SIG-M5 treated with dmso at 0.1 percent for 504 hours (cell line): ENCODE measurements at regions not wholly inside any gene's neighbourhood (a gene's known extent, or its start where the extent isn't known, plus 50 kb on each side); places are given as distances from the start of the nearest gene placed in this dataset.

ENCODE experiments used
- DNase-seq: peaks from one replicate; lab custom pipeline; 2025; ENCODE audit not compliant: unreplicated experiment; lab: John Stamatoyannopoulos, UW

DNA sequence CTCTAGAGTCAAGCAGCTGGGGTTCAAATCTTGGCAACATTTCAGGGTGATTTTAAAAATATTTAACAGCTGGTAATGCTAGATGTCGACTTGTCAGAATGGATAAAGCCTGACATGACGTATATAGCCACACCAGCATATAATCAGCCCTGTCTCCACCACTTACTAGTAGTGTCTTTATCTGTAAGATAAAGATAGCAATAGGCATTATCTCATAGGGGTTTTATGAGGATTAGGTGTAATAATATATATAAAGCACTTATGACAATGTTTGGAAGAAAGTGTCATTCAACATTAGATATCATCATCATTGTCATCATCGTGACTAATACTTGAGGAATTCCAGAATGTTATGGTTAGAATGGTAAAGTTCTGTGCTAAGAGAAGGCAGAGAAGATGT lies 369.0 kb upstream of the CWC22 start:
- DNase-seq: no peak

DNA sequence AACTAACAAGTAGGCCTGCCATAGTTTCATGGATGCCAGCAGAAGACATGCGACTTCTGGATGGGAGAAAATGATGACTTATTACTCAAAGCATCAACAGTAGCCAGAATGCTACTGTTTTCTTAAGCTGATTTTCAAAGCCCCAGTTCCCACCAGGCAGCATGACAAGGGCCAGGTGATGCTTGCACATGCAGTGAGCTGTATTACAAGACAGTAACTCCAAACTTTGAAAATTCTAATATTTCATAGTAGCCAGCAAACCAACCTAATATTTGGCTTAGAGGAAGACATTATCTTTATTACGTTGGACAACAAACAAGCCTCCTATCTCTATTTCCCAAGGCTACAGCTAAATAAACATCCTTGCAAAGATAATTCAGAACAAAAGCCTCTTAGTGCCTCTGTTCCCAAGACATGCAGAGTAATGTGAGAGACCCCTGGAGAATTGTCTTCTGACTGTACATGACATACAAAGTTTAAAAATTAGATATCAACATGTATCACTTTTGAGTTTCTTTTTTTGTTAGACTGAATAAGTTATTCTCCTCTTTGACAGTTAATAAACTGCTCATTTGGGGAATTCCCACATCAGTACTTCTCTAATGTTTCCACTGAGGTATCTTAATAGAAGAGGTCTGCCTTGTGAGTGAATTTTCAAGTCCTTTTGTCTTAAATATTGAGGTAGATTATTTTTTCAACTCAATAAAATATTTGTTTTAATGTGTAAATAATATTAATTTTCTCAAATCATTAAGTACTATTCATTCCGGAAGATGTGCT lies 367.6 kb upstream of the CWC22 start:
- no peak for DNase-seq

DNA sequence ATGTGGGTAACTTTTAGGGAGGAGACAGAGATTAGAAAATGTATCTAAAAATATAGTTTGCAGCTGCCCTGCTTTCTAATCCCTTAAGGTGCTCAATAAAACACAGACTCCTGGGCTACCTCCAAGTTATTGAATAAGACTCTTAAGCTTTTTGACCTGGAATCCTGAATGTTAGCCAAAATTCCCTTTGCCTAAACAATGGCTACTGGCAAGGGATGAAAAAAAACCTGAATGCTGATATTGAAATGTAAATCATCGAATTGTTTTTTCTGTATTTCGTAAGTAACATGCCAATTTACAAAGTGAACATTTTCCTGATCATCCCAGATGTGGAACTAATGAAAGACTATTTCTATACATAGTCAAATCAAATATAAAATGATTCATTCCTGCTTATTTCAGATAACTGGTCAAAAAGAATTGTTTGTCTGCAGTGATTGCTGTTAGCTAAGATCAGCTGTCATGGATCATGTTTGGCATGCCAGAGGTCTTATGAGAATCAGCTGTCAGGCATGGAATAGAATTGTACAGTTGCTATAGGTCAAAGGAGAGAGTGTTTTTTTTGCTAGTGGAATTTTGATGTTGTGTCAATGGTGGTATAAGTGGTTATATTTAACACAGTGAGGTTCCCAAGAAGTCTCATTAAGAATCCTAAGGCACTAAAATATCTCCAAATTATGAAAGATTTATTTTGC lies 363.6 kb upstream of the CWC22 start:
- DNase-seq: no peak

DNA sequence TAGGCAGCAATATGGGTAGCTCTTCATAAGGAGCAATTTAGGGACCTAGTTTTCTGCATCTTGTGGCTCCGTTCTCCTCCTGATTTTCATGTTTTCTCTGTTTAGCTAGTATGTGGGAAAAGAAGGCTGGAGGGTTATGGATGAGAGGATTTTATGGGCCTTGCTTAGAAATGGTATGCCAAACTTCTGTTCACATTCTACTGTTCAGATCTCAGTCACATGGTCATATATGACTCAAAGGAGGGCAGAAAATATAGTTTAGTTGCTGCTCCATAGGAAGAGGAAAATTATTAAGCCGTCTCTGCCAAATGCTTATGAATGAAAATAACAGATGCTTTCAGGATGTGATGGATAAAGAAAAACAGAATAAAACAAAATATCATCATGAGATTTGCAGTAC lies 361.8 kb upstream of the CWC22 start:
- no peak for DNase-seq

DNA sequence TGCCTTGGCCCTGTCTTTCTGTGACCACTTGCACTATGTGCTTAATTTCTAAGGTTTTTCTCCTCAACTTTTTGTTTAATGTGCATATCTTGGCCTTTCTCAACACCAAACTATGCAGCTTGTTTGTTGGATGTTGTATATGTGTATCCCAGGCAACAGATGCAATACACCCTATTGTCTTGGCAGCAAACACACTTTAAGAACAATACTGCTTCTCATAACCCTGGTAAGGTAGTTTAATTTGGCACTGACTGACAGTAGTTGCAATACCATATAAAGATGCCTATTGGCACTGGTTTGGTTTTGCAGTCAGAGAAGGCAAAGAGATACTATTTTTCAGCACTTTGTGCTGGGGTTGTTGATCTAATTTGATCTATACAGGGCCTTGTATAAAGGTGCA lies 360.7 kb upstream of the CWC22 start:
- no peak for DNase-seq

DNA sequence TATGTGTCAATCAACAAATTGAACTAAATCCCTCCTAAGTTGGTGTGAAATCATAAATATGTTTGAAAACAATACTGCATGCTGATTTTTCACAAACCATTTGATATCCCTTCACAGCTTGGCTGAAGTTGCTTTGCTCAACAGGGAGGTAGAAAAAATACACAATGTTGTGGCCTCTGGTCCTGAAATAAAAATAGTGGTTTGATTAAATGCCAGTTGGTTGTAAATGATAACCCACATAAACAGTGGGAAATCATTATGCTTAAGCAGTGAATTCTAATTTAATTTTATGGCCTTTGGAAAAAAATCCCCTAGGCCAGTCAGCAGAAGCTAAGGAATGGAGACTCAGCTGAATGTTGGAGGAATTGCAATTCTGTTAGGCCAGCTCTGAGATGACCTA lies 359.4 kb upstream of the CWC22 start:
- no peak for DNase-seq

DNA sequence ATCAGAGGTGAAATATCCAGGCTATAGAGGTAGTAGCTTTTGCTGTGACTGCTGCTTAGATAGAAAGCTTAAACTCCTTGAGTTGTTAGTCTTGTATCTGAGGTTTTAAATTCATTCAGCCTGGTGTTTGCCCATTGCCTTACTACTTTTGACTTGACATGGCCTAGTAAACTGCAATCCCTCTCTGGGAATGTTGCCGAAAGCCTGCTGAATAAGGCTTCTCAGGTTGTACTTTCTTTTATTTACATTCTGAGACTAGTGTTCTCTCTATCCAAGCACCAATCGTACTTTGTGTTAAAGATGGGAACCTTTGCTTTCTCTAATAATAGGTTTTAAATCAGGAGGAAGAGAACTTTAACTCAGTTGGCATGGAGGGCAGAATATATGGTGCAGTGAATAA lies 357.6 kb upstream of the CWC22 start:
- no peak for DNase-seq

DNA sequence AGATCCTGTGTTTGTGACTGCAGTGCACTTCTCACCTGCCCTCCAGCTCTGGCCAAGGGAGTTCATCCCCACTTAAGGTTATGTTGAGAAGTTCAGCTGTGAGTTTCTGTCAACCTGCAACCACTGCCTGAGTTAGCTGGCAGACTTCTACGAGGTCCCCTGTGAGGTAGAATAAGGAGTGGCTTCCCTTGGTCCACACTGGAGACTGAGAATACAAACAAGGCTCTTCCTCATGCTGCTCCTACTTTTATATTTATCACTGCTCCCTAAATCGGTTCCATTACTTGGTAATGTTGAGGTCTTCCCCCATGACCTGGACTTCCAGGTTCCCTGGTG lies 353.2 kb upstream of the CWC22 start:
- no peak for DNase-seq

DNA sequence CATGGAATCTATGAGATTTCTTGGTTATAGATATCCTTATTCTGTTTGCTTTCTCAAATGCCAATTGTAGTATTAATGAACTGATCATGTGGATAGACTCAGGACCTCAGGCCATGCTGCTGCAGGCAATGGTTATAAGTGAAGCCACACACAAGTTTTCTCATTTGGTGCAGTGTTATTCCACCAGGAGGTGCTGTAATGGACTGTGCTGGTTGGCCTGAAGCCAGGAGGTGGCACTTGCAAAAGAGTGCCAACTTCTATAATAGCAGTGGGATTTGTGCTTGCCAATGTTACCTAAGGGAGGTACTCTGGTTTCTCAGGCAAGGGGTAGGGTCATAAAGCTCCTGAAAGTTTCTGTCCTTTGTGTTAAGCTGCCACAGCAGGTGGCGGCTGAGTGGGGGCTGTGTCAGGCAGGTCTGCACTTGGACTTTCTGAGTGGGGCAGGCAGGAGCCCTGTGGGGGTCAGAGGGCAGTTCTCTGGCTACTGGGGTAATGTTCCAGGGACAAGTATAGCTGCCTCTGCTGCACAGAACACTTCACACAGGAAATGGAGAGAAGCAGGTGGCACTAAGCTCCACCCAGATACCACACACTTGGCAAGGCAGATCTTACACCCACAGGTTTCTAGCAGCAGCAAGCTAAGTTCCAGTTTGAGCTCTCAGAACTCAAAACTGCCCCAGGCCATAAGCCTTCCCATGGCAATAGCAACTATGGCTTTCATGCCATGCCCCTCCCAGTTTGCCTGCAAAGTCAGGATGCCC lies 352.6 kb upstream of the CWC22 start:
- no peak for DNase-seq

DNA sequence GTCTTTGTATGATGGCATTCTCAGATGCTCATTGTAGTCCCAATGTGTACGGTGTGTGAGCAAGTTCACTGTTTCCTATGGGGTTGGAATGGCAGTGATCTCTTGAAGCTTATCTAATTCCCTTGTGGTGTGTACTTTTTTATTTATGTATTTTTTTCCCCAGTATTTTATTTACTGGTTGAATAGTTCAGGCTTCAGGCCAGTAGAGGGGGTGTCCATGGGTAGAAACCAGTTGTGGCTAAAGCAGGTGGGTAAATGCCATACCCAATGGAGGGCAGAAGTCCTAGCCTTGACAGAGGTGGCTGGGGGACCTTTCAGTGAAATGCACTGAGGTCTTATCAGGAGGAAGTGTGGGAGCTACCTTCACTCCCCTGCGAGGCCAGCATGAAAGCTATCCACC lies 351.4 kb upstream of the CWC22 start:
- DNase-seq: no peak

DNA sequence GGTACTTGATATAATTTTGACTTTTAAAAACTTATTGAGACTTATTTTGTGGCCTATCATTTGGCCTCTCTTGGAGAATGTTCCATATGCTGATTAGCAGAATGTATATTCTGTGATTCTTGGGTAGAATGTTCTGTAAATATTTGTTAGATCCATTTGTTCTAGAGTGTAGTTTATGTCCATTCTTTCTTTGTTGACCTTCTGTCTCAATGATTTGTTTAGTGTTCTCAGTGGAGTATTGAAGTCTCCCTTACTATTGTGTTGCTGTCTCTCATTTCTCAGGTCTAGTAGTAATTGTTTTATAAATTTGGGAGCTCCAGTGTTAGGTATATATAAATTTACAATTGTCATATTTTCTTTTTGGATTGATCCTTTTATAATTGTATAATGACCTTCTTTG lies 349.6 kb upstream of the CWC22 start:
- no peak for DNase-seq

DNA sequence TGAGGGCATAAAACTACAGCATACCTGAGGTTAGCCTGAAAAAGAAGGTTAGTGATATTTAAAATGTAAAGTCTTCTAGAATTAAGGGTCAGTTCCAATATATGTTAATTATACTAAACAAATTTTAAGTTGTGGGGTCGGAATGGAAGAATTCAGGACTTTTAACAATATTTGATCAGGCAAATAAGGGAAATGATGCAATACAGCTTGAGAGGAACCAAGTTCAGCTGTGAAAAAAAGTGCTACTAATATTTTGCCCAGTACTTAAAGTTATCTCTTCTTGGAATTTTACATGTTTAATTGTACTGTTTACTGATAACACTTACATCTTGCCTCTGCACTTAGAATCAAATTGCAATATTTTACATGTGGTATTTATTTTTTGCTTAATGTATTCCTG lies 345.5 kb upstream of the CWC22 start:
- no peak for DNase-seq

DNA sequence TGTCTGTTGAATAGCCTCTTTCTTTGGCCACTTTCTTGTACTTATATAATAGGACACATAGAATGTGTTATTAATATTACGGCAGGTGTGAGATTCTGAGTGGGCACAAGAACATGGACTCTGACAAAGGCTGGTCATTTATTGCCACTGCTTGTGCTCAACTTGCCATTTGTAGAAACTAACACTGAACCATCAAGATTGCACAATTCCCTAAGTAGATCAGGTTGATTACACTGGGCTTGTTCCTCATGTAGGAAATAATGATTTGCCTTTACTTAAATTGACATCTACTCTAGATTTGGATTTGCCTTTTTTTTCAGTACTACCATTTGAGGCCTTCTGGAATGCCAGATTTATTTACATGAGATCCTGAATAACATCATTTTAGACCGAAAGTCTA lies 342.7 kb upstream of the CWC22 start:
- DNase-seq: no peak

DNA sequence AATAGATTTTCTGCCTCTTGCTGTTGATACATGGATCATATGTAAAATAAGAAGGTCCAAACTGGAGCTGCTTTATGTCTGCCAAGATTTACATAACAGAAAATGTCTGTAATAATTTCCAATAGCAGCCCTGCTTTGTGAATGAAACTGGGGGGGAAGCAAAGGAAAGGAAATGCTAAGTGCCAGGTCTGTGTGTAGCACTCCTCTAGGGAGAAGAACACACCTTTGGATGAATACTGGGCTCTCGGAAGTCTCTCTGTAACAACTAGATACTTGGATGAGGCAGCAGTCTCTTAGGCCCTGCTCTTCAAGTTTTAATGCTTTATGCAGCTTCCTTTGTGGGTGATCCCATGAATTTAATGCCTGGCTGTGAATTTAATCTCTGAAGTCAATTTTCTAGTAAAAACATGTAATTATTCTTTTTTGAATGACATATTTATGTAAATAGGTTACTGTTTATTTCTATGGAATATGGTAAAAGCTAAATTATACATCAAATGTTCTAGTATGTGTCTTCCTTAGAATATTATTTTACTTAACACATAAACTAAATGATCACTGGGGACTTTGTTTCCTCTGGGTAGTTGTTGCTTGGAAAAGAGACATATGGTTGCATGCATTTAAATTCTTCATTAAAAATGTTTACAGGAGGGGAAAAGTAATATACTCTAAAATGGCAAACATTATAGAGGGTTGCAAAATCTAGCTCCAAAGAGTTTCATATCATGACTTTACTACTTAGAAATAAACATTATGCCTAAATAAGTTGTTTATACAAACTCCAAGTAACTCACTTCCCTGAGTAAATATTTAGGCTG lies 336.6 kb upstream of the CWC22 start:
- no peak for DNase-seq

DNA sequence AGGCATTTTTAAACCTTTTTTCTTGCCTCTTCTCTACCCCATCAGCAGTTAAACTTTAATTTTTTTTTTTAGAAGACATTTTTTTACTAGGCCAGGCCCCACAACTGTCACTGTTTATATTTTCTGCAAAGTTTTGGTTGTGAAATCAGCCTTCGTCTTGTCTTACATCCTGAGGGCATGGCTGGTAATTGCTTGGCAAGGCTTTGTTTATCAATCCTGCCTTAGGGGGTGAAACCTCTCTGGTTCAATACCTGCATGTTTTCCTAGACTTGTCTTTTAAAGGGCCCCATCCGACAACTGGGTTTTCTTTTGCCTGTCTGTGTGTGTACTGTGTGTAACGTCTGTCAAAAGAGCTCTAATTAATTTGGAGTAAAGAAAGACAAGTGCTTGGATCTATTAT lies 330.0 kb upstream of the CWC22 start:
- DNase-seq: no peak

DNA sequence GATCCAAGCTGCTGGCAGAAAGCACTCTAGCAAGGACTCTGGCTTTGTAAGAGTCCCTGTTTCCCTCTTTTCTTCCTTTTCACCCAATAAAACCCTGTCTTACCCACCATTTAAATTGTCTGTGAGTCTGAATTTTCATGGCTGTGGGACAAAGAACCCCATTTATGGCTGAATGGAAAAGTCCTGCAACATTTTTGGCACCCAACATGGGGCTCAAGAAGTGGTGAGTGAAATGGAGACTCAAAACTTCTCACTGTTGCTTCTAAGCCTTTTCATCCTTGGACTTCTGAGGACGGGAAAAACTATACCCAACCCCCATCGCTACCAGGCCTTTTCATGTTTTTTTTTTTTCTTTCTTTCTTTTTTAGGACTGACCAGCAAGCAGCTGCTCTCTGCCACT lies 329.5 kb upstream of the CWC22 start:
- DNase-seq: no peak

DNA sequence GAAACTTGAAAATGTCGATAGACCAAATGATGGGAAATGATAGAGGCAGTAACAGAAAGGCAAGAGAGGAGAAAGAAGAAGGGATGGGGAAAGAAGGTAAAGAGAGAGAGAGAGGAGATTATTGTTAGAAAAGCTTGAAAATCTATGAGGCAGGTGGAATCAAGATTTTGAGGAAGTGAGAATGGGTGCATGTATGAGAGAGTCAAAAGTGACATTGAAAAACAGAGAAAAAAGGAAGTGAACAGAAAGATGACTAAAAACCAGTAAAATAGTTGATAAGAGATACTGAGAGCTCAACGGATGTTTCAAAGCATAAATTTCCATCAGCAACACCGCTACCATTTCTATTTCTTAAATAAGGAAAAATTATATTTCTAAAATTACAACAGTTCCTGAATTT lies 327.4 kb upstream of the CWC22 start:
- peak; percentile 81 for DNase-seq

DNA sequence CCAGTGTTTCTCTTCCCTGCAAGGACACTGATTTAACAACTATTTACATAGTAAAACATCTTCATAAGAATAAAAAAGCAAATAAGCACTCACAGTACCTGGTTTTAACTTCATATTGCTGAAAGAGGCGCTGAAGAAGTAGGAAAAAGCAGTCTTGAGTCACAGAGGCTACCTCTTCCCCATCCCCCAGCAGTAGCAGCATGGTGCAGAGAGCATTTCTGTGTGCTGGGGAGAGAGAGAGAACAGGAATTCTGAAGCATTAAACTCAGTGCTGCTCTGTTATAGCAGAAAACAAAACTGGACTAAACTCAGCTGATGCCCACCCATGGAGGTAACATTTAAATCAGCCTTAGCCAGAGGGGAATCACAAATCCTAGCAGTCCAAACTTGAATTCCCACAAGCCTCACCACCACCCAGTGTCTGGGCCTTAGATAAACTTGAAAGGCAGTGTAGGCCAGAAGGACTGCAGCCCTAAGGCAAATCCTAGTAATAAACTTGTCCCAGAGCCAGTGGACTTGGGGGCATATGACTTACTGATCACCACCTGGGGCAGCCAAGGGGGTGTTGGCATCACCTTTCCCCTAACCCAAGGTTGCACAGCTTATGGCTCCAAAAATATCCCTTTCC lies 321.8 kb upstream of the CWC22 start:
- no peak for DNase-seq

DNA sequence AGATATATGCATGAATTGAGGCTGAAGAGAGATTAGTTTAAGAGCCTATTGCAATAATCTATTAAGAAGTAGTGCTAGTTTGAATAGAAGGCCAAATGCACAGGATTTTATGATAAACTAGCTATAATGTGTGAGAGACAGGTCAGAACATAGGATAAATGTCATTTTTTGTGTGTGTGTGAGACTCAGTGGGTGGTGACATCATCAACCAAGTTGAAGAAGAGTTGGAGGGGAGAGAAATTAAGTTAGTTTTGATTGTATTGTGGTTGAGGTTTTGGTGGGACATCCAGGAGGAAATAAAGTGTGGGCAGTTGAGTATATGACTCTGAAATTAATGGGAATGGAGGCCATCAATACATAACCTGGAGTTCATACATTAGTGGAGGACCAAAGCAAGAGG lies 320.1 kb upstream of the CWC22 start:
- no peak for DNase-seq

DNA sequence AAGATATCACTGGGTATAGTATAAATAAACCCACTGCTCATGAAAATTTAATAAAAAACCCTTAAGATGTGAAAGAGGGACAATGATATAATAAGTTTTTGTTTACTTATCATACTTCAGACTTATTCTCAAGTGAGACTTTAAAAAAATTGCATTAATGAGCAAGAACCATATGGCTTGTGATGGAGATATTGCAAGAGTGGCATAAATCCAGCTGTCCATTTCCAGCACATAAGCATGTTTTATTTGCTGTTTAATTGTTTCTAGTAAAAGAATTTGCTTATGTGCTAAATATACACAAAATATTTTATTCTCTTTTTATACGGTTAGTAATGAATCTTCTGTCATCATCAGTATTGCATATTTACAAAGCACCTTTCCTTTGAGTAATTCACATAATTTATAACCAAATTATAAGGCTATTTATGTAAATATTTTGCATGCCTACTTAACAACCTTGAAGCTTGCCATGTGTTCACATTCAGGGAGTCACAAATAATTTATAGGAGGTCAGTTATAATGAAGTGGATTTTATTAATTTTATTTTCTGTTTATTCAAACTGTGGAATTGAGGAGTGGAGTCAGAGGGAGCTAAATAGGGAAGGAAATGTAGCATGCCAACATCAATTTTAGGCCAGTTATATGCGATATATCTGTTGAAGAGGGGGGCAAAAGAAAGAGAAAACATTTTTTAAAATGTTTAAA lies 318.5 kb upstream of the CWC22 start:
- DNase-seq: no peak
